EH (cell line): ENCODE measurements at regions not wholly inside any gene's neighbourhood (a gene's known extent, or its start where the extent isn't known, plus 50 kb on each side); places are given as distances from the start of the nearest gene placed in this dataset.
A peak's percentile ranks its signal among the peaks of the same experiment; 100 is the strongest.

ENCODE experiments used
- DNase-seq: peaks from one replicate; pipeline ENCODE4 v3.0.0-alpha.2; 2015; ENCODE audit warnings: low read depth

DNA sequence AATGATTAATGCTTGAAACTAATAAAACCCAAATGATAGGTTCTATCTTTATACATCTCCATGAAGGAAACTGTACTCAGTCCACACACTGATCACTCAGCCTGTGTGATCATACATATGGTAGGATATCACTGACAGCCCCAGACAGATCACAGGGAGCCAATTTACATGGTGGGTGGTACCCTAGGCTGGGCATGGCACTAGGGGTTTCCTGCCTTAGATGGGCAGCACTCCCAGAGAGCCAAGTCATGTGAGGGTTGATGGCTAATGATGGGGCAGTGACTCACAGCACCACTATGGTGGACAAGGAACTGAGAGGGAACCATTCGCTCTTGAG, 89.6 kb upstream of the PTPRR start:
- DNase-seq, result no peak

DNA sequence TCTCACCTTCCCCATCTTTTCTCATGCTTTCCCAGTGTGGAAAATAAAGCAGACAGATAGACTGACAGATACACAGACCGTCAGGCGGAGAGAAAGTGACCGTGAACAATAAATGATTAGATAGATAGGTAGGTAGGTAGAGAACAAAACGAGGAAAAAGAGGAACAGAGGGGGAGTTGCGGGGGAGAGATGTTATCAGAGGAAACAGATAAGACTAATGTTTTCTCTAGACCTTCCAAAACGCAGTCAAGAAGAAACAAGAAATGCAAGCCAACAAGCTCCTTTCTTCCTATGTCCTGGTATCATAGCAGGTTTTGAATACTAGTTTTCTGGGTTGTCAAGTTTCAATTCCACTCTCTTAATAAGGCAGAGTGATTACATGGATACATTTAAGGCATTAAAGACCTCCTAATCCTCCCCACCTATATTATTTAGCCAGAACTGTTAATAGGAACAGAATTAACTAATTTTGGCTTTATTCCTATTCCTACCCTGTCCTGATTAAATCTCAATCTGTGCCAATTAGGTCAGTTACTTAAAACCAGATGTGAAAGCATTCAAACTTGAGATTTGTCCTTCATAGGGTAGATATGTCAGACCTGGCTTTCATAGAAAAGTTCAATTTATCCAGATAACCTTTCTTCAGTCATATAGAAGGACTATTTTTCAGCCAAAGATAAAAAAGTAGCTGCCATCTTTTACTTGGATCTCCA, 89.0 kb upstream of the PTPRR start:
- no peak for DNase-seq

DNA sequence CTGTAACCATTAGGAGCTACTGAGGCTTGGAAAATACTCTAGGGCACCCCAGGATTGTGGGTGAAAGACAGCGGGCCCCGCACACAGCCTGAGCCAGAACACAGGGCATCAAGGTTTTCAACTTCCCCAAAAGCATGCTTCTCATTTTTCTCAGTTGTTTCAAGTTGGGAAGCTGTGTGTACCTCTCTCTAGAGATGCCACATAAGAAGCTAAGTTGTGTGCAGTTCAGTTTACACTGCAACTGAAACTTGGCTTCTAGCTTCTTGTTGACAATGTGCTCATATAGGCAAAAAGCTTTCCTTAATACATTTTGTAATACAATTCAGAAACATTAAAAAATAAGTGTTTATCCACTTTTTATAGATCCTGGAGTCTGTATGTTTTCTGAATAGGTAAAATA, 88.1 kb upstream of the PTPRR start:
- DNase-seq, result no peak

DNA sequence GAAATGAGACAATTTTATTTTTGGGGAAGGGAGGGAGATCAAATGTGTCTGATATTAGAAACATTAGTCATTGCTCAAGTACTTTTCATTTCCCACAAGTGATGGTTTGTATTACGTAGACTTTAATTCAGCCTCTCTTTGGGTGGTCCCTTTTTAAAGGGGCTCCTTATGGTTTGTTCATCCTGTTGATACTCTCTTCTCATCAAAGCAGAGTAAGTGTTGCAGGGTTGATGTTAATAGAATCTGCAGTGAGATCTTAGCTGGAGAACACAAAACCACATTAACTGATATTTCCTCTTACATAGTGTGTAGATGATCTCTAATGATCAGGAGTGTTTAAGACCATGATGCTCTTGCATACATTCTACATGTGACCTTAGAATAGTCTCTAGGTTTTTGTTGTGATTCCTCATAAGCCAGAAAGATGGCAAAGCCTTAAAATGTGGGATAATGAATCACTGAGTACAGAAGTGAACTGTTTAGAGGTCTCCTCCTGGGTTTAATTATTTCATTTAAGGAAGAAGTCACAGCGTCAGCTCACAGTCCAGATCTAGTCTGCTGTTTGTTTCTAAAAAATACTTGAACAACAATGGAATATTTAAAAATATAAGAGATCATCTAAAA, 87.4 kb upstream of the PTPRR start:
- no peak for DNase-seq

- no peak for DNase-seq
Measured at GRCh38 chr12:71007020-71007419, 86.5 kb upstream of the PTPRR start.

DNA sequence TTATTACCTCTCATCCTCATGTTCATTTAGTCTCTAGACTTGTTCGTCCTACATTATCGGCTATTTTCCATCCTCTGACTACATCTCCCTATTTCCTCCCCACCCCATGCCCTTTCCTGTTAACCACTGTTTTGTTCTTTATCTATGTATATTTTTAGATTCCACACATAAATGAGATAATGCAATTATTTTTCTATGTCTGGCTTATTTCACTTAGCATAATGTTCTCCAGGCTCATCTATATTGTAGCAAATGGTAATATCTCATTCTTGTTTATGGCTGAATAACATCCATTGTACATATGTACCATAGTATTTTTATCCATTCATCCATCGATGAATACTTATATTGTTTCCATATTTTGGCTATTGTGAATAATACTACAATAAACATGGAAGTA, 84.6 kb upstream of the PTPRR start:
- no peak for DNase-seq

DNA sequence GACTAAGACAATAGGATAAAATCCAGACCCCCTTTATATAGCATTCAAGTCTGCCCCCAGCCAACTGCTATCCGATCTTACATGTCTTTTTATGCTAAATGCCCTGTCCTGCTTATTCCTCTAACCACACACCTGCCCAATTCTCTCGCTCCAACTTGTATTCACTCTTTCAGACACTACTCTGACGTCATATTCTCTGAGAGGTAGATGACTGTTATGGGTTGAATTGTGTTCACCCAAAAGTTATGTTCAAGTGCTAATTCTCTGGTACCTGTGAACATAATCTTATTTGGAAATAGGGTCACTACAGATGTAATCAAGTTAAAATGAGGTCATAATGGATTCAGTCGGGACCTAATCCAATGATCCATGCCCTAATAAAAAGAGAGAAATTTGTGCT, 84.0 kb upstream of the PTPRR start:
- no peak for DNase-seq

DNA sequence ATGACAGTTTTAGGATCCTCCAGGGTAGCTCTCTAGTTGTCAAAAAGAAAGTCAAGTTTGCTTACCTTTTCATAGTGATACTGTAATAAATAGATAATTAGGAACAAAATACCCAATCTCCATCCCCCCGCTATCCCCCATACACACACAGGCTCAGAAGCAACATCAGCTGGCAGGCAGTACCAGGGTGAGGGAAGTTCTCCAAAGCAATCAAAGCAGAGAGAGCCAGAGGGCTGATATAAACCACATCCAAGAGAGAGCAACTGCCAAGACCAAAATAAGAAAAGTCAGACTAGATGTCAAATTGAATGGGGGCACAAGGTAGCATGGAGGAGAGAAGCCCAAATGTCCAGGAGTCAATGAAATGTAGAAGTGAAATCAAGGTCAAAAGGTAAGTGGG, 80.2 kb upstream of the PTPRR start:
- no peak for DNase-seq

- DNase-seq, result no peak
Measured at GRCh38 chr12:71000255-71000654, 79.7 kb upstream of the PTPRR start.

- DNase-seq, result peak; percentile 21
Measured at GRCh38 chr12:70994217-70994788, 73.8 kb upstream of the PTPRR start.

- no peak for DNase-seq
Measured at GRCh38 chr12:70989232-70989631, 68.7 kb upstream of the PTPRR start.

GRCh38 chr12:70985850-70986249, 65.3 kb upstream of the PTPRR start:
- no peak for DNase-seq

GRCh38 chr12:70983692-70984091, 63.2 kb upstream of the PTPRR start:
- DNase-seq, result no peak

- DNase-seq, result no peak
Measured at GRCh38 chr12:70982991-70983390, 62.5 kb upstream of the PTPRR start.

GRCh38 chr12:70982286-70982685, 61.7 kb upstream of the PTPRR start:
- DNase-seq, result no peak

DNA sequence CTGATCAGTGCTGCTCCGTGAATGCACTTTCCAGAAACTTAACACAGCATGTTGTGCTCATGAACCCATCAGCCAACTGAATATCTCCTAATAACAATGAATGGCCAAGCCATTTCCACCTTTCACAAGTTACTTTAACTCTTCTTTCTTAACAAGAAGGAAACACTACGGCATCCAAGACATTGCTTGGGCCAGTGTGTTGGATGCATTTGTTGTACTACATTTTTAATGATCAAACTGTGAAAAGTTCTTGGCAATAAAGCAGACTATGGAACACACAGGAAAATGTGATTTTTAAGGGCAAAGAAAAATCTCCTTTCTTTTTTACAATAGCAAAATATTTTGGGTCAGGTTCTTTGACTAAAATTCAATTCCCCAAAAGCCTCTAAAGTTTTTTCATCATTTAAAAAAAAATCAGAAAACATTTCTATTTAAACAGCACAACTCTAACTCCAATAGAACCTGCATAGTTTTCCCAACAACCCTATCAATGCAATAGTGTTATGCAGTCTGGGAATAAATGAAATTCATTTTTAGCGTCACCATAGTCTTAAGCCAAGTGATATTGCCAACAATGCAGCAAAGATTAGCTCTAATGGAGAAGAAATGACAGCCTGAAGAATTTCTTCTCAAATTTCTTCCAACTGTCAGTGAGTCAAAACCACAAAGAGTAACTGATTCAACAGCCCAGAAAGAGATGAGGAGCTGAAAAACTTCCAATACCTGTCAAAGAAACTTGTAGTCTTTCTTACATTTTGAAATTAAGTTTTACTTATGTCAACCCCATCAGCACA, 50.7 kb upstream of the PTPRR start:
- no peak for DNase-seq
